Ramos (cell line): ENCODE measurements at regions not wholly inside any gene's neighbourhood (a gene's known extent, or its start where the extent isn't known, plus 50 kb on each side); places are given as distances from the start of the nearest gene placed in this dataset.
"Not testable (repeated sequence)": the region's sequence is repeated elsewhere in the genome, so short reads cannot be mapped to it uniquely, and the experiment has no call there.

Source experiments
- in situ Hi-C: fragments of 300-500 bp; cut with MboI; formaldehyde crosslinking; loops from one replicate; pipeline ENCODE4 v1.14.3; 2022; ENCODE audit warnings: low sequenced_read_pairs; ENCODE audit not compliant: unreplicated experiment

DNA sequence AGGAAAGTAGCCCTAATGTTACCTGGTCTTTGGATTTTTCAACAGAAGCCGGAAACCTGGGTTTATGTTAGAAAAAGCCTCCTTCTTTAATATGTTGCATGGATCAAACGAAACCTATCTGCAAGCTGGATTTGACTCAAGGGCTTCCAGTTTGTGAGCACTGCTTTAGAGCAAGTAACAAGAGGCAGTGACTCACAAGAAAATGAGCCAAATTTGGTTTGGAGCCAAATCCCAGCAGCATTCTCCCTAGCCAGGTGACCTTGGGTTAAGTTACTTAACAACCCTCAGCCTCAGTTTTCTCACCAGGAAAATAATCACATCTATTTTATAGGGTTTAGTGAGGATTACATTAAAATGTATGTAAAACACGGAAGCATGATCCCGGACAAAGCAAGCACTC is 215.2 kb upstream of the PRICKLE2 start:
- in situ Hi-C loops, result no loop called here

DNA sequence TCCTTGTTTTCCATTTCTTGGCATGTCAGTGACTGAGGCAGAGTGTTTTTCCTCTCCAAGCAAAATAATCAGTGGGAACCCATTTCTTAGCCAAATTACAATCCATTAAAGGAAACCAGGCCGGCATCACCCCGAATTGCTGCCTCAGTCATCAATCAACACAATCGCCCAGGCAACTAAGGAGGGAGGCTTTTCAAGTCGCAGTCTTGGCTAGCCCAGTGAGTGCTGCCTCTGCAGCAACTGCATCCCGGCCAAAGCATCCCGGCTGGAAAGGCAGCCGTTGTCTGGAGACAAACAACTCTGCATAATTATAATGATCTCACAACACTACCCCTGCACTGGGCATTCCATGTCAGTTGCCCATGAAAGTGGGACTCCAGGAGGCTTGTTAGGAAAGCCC is 213.5 kb upstream of the PRICKLE2 start:
- in situ Hi-C loops, result no loop called here

DNA sequence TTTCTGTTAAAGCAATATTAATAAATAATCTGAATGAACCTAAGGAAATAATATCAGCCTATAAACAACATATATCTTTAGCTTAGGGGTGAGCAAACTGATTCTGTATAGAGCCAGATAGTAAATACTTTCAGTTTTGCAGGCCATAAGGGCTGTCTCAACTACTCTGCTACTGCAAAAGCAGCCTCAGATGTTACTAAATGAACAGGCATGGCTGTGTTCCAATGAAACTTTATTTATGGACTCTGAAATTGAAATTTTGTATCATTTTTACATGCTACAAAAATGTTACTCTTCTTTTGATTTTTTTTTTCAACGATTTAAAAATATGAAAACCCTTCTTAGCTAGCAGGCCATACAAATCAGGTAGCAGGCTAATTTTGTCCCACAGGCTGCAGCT is 212.8 kb upstream of the PRICKLE2 start:
- in situ Hi-C loops, result no loop called here

DNA sequence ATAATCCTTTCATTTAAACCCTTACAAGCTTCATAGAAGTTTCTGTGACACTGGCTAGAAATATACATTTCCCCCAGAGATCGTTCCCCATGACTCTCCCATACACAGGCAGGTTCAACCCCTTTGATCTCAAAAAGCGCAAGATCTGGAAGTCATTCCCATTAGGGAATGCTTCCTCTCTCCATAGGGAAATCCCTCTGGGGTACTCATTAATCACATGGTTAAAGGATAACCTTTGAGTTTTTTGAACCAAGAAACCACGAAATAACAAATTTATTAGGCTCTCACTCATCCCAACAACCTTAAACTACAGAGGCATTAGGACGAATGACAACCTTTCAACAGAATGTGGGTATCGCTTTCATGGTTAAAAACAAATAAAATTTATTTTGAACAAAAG is 211.9 kb upstream of the PRICKLE2 start:
- in situ Hi-C loops, result no loop called here

DNA sequence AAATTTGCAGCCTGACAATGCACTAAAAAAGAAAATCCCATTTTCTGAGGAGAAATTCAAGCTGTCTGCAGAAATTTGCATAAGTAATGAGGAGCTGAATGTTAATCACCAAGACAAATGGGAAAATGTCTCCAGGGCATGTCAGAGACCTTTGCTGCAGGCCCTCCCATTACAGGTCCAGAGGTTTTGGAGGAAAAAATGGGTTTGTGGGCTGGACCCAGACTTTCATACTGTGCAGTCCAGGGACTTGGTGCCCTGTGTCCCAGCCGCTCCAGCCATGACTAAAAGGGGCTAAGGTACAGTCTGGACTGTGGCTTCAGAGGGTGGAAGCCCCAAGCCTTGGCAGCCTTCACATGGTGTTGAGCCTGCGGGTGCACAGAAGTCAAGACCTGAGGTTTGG is 209.8 kb upstream of the PRICKLE2 start:
- in situ Hi-C loops, result not testable (repeated sequence)

DNA sequence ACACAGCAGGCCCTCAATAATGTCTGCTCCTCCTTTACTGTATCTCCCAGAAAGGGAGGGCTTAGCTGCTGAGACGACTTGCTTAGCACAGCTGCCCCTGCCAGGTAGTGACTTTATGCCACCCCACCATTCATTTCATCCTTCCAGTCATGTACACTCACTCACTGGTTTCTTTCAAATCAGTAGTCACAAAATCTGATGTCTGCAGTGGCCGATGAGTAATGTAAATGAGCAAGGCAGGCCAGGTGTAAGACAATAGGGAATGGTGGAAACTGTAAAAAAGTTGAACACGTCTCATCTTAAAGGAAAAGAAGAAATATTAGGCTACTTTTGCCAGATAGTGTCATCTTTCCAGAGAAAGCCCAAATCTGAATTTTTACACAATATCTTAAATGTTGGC is 207.6 kb upstream of the PRICKLE2 start:
- in situ Hi-C loops, result no loop called here

DNA sequence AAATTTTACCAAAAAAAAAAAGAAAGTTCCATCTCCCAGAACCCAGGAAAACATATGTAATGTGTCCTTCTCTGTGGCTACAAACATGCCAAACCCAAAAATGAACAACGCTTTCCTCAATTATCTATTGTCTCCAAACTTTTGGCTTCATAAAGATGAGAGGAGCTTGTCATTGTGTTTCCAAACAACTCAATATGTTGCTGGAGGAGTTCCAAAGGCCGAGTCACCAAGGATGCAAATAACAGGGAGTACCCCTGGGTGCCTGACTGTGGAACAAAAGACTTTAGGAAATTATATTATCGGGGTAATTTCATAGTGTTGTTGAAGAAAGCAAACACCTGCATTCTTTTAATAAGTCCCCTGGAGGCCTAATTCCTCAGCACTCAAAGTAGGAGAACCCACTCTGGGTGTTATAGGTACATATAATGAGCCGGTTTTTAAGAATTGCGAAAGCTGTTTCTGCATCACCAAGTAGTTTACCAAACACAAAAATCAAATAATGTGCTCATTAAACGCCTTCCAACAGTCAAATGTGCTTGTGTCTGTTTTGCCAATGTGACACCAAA is 206.3 kb upstream of the PRICKLE2 start:
- in situ Hi-C loops, result no loop called here

DNA sequence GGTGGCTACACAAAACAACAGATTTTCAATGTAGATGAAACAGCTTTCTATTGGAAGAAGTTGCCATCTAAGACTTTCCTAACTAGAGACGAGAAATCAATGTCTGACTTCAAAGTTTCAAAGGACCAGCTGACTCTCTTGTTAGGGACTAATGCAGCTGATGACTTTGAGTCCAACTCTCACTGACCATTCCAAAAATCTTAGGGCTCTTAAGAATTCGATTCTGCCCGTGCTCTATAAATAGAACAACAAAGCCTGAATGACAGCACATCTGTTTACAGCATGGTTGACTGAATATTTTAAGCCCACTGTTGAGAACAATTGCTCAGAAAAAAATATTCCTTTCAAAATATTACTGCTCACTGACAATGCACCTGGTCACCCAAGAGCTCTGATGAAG is 202.4 kb upstream of the PRICKLE2 start:
- in situ Hi-C loops, result no loop called here

DNA sequence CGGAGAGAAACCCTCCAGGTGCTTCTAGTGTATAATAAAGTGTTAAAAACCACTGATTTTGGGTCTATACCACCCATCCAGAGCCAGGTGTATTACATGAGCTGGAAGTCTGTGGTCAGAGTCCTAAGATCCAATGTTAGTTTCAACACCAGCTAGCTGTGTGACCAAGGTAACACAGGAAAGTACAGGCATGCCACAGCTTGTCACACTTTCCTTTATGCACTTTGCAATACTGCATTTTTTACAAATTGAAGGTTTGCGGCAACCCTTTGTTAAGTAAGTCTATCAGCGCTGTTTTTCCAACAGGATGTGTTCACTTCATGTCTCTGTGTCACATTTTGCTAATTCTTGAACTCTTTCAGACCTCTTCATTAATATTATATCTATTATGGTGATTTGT is 201.3 kb upstream of the PRICKLE2 start:
- in situ Hi-C loops, result no loop called here

DNA sequence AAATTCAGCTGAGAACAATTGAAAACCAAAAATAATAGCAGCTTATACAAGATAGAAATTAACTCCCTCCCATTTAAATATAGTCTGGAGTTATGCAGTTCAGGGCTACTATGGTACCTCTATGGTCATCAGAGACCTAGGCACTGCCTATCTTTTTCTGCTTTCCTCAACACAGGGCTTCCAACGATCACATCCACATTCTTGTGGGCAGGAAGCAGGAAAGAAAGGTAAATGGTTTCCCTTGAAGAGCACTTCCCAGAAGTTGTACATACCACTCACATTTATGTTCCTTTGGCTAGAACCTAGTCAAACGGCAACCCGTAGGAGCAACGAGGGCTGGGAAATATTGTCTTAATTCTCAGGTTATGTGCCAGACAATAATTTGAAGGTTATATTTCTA is 197.7 kb upstream of the PRICKLE2 start:
- in situ Hi-C loops, result no loop called here

DNA sequence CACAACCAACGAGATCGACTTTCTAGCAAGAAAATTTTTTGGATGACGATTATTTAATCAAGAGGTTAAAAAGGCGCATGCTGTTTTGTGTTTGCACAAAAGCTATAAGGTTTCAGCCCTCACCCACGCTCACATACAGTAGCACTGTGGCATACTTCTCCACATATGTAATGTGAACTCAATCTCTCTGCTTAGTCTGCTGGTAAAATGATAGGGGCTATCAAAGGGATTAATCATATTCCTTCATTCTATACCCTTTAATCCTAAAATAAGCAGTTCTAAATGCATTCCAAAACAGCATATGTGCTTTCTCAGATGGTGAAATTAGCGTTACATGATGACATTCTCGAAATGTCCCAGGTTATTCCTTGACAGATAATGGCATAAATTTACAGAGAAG is 196.9 kb upstream of the PRICKLE2 start:
- in situ Hi-C loops, result no loop called here

DNA sequence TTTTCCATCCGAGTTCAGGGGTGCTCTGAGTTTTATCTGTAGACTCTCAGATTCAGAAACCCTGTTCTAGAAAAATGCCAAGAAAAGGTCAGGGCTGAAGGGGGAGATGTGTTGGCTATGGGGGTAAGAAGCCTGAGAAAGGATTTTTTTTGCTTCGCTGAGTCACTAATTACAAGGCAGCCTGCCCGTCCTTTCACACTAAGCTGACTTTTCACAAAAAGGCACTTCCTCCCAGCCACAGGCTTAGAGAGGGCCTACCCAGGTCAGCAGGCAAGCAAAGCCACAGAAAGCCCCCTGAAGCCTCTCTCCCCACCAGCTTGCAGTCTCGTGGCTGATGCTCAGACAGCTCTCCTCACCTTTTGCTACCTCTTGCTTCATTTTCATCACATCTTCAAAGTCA is 192.6 kb upstream of the PRICKLE2 start:
- in situ Hi-C loops, result no loop called here

DNA sequence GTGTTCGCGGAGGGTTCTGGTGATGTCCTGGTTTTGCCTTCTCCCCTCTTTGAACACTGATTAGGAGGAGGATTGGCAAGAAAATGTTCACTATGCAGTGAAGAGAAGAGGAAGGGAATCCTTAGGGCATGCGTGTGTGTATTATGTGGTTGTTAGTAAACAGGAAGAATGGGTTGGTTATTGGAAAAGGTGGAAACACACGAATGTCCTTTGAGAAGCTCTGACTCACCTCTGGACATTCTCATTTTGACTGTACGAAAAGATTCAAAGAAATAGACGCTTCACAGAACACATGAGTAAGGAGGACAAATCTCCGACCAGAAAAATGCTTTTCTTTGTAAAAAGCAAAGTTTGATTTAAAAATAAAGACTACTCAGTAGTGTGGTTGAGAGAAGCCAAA is 188.8 kb upstream of the PRICKLE2 start:
- in situ Hi-C loops, result no loop called here

DNA sequence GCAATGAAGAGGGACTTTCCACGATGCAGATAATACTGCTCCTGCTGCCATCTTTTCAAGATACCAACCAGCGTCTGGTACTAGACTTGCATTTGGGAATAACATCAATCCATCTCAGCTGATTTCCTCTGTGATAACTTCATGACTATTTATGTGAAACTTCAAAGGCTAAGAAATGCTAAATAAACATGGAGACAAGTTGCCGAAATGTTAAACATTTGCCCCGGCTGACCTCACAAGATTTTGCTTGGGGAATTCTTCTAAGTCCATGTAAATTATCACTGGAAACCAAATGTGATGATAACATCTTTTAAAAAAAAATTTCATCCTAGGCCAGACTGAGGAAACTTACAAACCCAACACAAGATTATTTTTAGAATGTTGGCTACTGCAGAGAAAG is 185.8 kb upstream of the PRICKLE2 start:
- in situ Hi-C loops, result no loop called here

DNA sequence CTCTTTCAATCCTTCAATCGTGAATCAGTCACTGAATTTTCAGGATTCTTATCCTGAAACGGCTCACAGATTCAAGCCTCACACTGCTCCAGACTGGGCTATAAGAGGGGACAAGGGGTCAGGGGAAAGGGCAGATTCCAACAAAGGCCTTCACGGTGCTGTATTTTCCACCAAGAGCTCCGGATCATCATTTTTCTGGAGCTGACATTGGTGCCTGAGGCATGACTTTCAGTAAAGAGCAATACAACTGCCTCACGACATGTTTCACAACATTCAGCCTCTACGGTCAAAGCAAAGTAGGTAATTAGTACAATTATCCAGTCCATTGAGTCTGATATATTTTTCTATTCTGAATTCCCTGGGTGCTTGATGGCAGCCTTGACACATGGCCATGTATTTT is 185.0 kb upstream of the PRICKLE2 start:
- in situ Hi-C loops, result no loop called here

DNA sequence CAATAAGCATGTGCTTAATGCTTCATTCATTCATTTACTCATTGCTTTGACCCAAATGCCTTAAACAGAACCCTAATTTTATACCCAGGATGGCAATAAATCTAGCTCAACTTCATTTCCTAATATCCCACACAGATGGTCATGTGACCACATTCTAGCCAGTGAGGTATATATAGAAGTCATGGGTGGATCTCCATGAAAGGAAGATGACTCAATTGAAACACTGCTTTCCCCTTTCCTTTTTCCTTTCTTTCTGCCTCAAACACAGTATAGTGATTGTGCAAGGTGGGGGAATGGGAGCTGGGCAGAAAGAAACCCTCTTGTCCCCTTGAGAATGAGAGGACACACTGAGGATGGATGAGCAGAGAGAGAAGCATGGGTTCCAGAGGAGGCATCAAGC is 183.5 kb upstream of the PRICKLE2 start:
- in situ Hi-C loops, result no loop called here

DNA sequence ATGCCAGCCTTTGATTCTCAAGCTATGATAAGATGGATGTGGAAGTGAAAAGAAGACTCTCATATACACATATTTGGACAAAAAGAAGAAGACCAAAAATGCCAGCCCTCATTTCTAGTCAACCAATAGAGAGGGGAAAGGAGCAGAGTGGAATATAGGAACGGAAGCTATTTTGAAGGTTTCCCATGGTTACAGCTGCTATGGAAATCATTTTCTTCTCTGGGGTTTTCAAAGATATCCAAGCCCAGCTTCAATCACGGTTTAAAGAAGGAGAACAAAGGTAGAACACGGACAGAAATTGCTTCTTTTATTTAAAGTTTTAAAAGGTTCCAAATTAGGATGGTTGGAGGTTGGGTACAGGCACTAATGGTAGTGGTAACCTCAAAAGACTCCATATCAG is 181.0 kb upstream of the PRICKLE2 start:
- in situ Hi-C loops, result no loop called here

DNA sequence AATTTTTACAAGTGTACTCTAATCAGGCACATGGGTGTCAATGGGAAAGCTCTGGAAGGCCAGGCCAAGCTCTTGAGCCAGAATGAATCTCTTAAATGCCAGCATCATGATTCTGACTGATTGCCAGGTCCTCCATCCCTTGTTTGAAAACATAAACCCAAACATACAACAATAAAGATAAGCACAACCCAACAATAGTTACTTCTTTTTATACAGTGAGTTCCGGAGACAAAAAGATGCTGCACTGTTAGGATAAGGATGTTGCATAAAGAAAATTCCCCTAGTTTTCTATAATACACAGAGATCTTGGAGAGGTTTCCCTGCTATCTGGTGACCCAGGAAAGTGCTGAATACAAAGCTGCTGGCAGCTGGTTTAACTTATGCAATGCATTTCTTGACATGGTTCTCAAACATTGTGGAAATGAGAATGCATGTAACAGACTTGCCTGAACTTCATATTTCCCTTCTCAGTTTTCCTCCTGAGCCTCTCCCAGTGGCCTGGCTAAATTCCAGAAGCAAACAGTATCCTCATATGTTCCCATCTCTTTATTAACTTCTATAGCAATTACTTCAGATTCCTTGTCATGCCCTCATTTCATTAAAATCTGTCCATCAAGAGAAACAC is 180.1 kb upstream of the PRICKLE2 start:
- in situ Hi-C loops, result no loop called here

DNA sequence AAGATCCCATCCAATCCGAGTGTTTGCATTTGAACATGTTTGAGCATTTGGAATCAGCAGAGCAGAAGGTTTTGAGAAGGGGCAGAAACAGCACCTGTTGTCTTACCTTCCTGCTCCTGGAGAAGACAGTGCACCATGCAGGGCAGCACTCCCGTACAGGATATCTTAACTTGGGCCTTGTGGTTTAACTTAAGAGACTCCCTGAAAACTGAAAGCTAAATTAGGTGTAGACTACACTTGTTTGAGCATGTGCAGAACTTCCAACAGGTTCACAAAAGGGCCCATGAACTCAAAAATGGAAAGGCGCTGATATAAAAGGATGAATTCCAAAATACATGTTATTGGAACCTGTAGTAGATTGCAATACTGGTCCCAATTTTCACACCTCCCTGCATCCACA is 175.4 kb upstream of the PRICKLE2 start:
- in situ Hi-C loops, result no loop called here

DNA sequence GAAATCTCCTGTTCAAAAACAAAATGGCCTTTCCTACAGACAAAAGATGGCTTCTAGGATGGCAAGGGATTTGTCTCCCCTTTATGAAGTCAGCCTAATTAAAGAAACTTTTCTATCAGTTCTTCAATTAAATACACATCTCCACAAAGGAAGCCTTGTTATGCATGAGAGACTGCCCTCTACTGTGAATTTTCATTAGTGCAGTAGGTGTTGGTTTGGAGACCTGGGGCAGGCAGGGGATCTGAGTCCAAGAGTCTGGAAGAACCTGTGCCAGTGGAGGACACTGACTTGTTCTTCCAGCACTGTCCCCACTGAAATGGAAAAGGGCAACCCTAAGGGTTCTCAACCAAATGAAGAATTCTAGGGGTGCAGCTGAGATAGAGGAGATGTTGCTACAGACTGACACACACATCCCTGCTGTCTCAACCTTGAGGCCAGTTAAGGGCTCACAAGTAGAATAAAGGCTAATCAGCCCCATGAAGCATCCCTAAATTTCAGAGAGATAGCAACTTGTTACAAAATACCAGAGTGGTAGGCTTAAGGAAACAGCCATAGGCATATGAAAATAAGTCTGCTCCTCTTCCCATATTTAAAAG is 174.0 kb upstream of the PRICKLE2 start:
- in situ Hi-C loops, result loop anchor here (10.0 kb wide), 1 partner anchor 365 kb away; no protein-coding TSS in a partner anchor

DNA sequence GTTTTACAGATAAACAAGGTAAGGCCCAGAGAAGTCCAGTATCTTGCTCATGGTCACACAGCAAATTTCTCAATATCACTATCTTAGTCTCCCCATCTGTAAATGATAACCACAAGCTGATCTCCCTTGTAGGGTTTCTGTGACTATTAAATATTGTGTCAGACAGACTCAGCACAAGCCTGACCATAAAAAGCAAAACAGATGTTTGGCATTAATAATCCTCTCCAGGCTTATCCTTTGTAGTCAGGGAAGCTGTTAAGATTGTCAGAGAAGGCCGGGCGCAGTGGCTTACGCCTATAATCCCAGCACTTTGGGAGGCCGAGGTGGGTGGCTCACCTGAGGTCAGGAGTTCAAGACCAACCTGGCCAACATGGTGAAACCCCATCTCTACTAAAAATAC is 173.2 kb upstream of the PRICKLE2 start:
- in situ Hi-C loops, result loop anchor here (10.0 kb wide), 1 partner anchor 364 kb away; no protein-coding TSS in a partner anchor

DNA sequence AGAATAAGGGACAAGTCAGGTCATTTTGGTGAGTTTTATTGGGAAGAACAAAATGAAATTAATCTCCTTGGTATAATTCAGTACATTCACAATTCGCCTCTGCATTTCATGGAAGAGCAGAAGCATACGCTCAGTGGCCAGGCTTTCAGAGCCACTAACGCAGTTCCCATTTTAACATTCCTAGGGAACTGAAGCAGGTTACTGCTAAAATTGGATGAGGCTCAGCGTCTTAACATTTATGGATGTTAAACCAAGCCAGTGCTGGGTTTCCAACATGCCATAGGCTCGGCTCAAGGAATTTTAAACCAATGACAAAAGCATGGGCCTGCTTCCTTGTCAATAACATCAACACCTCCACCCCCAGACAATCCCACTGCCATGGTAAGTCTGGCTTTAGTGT is 172.7 kb upstream of the PRICKLE2 start:
- in situ Hi-C loops, result loop anchor here (10.0 kb wide), 1 partner anchor 363 kb away; no protein-coding TSS in a partner anchor
